ENCODE measurements at regions not wholly inside any gene's neighbourhood (a gene's known extent, or its start where the extent isn't known, plus 50 kb on each side); places are given as distances from the start of the nearest gene placed in this dataset.

DNA sequence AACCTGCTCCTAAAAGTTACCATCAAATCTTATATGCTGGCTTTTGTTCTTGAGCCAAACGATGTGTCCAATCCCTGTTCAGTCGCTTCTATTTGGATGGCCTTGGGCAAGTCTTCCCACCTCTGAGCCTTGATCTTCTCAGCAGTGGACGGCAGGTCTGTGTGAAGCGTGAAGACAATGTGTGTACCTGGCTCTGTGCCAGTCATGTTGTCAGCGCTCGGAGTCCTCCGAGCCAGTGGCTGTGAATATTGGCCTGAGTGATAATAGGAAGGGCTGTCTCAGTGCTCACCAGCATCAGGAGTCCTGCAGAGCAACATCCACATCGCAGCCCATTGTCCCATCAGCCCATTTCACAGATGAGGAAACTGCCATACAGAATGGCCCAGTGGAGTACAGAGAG, 219.0 kb downstream of the CDC5L start:
- DNase-seq (ENCODE audit: low read depth, low spot score): no peak

DNA sequence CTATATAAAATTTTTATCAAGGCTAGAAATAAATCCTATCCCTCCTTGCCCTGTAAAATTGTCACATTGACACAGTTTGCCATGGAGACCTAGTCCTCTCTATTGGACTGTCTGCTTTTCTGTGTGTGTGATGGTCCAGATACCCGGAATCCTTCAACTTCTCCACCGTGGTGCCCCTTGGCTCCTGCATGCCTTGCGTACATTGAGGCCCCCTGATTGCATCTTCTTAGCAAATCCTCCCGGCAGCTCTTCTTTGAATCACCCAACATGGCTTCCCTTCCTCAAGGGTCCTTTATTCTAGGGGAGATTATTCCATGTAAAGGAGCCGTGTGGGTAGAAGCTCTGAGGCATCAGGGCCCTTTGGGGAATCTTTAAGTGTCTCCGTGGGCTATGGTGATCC, 219.5 kb downstream of the CDC5L start:
- no peak for DNase-seq (ENCODE audit: low read depth, low spot score)

DNA sequence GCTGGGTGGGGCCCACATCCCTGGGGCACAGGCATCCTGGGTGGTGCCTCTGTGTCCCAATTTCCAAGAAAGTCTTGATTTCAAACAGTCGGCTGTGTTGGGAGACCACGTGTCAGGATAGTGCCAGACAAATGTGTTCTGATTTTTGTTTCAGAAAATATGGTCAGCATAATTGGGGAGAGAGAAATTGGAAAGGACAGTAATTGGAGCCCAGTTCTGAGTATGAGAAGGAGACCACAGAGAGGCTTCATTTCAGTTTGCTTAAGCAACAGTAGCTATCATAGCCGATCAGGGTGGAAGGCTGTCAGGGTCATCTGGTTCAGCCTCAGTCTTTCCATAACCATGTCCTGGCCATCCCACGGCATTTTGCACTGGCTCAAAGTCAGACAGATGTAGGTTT, 220.7 kb downstream of the CDC5L start:
- DNase-seq (ENCODE audit: low read depth, low spot score): no peak

DNA sequence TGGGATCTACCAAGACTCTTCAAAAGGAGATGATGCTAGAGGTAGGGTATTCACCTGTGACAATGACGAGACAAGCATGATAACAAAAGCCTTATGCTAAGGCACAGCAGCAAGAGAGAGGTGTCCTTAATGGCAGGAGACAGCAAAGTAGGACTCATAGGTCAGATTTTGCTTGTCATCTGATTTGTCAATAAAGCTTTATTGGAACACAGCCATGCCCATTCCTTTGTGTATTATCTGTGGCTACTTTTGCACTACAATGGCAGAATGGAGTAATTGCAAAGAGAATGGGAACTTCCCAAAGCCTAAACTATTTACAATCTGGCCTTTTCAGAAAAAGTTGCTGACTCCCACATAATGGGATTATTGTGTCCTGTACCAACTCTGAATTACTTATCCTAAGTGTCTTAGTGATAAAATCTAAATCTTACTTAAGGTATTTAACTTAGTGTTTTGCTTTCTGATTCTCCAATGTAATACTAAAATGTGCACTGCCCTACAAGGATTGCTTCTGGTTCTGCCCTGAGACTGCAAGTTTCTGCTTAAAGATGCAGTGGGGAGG, 221.6 kb downstream of the CDC5L start:
- no peak for DNase-seq (ENCODE audit: low read depth, low spot score)

DNA sequence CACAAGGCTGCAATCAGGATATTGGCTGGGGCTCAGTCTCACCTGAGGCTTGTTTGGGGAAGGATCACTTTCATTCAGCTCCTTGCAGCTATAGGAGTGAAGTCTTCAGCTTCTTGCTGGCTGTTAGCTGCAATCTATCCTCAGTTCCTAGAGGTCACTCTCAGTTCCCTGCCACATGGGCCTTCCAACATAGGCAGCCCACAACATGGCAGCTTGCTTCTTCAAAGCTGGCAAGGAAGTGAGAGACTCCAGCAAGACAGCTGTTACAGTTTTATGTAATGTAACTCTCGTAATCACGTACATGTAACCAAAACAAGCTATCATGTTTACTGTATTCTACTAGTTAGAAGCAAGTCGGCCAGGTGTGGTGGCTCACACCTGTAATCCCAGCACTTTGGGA, 226.9 kb downstream of the CDC5L start:
- DNase-seq (ENCODE audit: low read depth, low spot score): no peak

DNA sequence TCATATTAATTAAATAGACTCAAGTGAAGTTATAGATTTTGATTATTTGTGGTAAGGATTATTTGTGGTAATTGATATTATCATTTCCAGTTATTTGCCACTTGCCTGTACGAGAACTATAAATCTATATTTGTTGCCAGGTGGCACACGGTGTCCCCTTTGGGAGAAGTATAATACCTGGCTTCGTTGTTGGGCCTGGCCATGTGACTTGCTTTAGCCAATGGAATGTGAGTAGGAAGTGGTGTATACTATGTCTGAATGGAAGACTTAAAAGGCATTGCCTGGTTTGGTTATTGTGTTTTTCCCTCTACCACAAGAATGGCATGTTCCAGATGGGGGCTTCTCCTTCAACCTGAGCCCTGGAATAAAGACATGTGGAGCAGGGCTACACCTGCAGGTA, 228.1 kb downstream of the CDC5L start:
- no peak for DNase-seq (ENCODE audit: low read depth, low spot score)

DNA sequence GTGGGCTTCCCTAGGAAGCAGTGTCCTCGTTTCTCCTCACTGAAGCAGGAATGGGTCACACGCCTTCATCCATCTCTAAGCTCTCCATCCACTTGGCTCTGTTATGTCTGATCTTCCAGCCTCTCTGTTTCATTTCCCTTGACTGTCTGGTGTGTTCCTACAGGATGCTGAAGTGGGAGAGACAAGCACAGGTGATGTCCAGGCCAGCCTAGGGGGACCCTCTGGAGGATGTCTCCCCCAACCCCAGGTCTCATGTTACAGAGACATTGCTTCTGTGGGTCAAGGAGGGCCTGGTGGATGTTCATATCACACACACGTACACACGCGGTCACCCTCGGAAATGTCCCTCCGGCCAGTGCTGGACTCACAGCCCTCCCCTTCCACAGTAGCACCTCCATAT, 229.9 kb downstream of the CDC5L start:
- no peak for DNase-seq (ENCODE audit: low read depth, low spot score)

DNA sequence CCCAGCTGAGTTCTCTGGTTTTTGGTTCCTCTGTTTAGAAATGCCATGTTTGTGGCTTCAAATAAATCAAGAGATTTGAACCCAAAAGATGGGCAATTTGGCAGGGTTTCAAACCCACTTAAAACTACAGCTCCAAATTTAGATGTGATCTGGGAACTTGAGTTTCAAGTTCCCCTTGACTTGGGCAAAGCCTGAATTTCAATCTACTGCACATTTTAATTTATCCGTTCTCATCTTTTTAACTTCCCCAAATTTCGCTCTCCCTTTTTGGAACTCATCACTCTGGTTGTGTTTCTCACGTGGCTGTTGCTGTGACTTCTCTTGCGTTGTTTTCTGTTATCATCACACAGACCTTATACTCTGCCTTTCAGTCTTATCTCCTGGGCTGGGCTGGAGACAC, 230.9 kb downstream of the CDC5L start:
- no peak for DNase-seq (ENCODE audit: low read depth, low spot score)

DNA sequence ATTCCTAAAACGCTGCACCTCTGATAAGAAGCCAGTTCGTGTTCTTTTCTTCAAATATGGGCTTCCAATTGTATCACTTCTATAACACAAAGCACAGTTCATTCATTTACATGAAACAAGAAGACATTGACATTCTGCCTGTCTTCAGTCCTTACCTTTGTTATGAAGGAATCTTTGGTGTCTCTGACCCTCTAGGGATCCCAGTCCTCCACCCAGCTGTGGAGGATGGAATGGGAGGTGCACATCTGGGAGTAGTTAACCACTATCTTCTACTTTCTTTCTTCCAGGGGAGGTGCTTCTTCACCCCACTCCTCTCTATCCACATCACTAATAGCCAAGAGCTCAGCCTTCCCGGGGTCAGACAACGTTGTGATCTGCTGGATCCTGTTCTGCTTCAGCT, 233.4 kb downstream of the CDC5L start:
- DNase-seq (ENCODE audit: low read depth, low spot score): no peak

DNA sequence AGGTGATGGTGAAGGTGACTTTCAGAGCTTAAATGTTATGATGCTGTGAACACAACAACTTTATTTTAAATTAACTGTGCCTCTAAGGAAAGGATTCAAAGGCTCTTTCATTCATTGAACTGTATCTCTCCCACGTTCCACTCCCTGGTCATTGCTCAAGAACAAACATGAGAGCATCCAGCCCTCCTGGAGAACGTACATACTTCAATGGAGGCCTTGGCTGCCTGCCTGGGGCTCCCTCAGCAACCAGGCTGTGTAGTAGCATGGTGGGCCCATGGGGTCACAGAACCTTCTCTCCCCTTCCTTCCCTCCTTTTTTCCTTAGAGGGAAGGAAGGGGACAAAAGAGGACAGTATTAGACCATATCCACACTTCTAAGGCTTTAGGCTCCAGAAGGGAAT, 234.3 kb downstream of the CDC5L start:
- no peak for DNase-seq (ENCODE audit: low read depth, low spot score)

DNA sequence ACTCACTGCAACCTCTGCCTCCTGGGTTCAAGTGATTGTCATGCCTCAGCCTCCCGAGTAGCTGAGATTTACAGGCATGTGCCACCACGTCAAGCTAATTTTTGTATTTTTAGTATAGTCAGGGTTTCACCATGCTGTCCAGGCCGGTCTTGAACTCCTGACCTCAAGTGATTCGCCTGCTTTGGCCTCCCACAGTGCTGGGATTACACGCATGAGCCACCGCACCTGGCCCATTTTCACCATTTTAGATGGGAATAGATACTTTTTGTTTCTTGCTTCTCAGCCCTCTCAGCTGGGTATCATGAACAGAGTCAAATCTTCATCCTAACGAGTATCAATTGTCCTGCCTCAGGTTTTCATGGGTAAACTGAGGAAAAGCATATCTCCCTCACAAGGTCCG, 235.0 kb downstream of the CDC5L start:
- DNase-seq (ENCODE audit: low read depth, low spot score): no peak

DNA sequence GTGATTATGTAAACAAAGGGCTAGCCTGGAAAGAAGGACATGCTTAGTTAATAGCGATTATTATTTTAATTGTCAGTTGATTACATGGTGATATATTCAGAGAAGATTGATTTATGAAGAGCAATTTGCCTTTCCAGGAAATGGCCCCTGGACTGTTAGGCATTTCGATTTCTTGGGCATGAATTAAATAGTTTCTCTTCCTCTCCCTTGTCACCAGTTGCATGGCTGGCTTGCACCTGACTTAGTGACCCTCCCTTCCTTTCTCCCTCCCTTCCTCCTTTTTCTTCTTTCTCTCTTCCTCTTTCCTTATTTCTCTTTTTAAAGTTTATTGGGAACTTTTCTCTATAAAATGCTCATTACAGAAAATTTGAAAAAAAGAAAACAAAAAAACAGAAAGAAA, 235.4 kb downstream of the CDC5L start:
- DNase-seq (ENCODE audit: low read depth, low spot score): no peak

DNA sequence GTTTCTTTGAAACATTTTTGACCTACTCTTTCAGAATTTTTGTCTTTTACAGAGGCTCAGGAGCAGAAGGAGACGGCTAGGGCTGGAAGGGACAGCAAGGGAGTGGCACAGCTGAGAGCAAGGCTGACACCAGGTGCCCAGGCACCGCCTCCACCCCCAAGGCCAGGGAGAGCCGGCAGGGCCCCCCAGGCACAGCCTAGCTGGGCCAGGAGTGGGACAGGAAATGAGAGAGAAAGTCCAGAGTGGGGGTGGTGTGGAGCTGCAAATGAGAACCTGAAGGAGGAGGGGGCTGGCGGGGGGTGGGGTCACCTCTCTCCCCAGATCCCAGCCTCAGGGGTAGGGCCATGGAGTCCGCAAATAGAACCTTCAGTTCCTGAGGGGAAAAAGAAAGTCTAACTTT, 236.7 kb downstream of the CDC5L start:
- DNase-seq (ENCODE audit: low read depth, low spot score): no peak

DNA sequence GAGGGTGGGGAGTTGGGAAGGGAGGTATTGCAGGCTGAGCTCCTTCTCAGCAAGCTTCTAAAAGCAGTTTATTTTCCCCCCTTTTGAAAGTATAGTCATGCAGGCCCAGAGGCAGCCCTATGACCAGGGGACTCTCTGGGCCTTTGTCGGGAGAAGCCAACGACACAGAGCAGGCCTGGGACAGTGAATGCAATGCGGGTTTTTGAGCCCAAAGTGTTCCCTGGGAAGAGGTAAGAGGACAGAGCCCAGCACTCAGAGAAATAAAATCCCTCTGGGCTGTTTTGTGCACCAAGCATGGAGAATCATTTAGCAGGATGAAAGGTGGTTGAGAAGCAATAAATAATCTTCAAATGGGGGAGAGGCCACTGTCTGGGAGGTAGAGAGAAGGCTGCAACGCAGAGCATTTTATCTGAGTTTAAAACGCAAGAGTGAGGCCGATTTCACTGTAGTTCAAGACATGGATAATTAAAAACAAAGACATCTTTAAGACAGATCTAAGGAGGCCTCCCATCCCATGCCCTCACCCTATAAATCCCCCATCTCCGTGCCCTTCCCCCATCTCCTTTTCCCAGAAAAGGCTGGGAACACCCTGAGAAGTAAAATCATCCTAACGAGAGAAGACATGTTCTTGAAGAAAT, 237.5 kb downstream of the CDC5L start:
- DNase-seq (ENCODE audit: low read depth, low spot score): no peak

DNA sequence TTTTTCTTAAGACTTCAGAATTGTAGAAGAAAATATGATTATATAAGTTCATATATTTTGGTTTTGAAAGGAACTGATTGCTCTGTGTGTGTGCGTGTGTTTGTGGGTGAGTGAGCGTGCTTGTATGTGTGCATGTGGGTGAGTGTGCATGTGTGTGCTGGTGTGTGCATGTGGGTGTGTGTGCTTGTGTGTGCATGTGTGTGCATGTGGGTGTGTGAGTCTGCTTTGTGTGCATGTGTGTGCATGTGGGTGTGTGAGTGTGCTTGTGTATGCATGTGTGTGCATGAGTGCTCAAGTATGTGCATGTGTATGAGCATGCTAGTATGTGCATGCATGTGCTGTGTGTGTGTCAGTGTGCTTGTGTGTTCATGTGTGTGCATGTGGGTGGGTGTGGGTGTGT, 238.5 kb downstream of the CDC5L start:
- no peak for DNase-seq (ENCODE audit: low read depth, low spot score)

DNA sequence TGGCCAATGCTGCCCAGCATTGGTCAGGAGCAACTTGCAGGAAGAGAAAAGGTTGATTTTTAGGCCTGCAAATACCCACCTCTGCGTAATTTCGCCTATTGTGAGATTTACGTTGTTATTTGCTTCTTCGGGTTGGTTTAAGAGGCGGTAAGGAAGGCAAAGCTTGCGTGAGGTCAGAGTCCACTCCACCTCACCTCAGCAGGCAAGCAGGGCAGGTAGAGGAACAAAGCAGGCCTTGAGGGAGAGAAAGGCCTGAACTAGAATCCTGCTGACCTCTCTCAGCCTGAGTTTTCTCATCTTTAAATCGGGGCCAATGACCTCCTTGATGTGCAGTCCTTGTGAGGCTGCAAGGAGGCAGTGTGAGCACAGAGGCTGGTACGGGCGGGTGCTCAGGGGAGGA, 239.1 kb downstream of the CDC5L start:
- DNase-seq (ENCODE audit: low read depth, low spot score): no peak

DNA sequence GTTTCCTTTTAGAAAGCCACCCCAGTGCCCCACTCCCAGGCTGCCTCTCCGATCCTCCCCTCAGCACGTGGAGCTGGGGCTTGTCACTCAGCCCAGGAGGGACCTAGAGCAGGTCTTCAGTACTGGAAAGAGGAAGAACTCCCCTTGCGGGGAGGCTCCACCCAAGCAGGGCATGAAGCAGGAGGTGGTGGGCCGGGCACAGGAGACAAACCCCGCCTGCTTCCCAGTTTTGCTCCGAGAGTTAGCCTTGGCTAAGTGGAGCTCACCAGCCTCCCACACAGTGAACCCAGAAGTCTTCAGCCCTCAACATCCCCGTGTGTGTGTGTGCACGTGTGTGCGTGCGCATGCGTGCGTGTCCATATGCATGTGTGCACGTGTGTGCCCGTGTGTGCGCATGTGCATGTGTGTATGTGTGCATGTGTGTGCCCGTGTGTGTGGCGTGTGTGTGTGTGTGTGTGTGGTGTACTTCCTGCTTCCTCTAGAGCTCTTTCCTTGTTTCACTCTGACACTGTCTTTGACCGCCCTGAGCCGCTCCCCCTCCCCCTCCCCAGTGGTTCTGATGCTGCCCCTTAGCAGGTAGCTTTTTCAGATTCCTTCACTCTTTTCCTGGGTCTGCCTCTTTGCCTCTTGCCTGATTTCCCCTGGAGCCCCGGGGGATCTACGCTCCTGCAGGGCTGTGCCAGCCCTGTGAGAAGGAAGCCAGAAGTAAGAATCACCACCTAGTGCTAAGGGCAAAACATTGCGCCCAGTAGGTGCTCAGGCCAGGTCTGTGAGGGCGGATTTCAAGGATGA, 239.8 kb downstream of the CDC5L start:
- no peak for DNase-seq (ENCODE audit: low read depth, low spot score)

DNA sequence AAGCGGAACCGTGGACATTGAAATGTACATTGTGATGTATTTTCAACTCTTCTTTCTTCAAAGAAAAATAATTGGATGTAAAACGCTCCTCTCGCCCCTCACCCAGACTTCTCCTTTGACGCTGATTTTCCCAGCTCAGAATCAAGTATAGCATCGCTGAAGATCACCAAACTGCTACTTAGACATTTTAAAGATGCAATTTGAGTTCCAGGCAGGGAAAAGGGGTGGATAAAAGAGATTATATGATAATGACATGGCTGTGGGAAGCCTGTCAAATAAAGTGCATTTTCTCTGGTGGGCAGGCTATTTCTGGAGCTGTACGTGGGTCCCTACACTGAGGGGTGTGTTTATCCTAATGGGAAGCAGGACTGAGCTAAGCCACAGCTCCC, 240.4 kb downstream of the CDC5L start:
- no peak for DNase-seq (ENCODE audit: low read depth, low spot score)

DNA sequence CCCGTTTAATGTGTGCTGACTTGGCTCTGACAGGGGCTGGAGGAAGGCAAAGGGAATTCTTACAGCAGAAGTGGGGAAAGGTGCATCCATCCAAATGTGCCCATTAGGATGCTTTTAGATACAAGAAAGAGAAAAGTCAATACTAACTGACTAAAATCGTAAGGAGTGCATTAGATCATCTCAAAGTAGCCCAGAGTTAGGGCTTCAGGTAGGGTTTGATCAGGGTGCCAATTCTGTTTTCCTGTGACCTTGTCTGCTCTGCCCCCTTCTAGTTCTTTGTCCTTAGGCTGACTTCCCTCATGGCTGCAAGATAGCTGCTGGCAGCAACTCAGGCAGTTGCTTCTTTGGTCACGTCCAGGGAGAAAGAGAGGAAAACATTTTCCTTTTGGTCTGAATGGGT, 240.8 kb downstream of the CDC5L start:
- no peak for DNase-seq (ENCODE audit: low read depth, low spot score)

DNA sequence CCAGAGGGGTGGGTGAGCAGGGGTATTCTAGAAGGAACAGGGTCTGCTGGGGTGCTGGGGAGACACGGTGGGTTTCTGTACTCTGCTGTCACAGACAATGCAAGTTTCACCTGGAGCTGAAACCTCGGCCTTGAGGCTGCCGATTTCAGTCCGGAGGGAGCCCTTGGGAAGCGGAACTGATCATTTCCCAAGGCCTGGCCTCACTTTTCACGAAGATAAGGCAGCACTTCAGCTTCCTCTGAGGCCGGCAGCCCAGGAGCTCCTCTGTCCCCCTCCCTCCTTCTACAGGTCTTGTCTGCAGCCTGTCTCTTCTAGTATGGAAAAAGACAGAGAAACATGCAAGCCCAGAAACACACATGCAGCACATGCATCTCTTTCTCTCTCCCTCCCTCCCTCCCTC, 242.1 kb downstream of the CDC5L start:
- no peak for DNase-seq (ENCODE audit: low read depth, low spot score)

DNA sequence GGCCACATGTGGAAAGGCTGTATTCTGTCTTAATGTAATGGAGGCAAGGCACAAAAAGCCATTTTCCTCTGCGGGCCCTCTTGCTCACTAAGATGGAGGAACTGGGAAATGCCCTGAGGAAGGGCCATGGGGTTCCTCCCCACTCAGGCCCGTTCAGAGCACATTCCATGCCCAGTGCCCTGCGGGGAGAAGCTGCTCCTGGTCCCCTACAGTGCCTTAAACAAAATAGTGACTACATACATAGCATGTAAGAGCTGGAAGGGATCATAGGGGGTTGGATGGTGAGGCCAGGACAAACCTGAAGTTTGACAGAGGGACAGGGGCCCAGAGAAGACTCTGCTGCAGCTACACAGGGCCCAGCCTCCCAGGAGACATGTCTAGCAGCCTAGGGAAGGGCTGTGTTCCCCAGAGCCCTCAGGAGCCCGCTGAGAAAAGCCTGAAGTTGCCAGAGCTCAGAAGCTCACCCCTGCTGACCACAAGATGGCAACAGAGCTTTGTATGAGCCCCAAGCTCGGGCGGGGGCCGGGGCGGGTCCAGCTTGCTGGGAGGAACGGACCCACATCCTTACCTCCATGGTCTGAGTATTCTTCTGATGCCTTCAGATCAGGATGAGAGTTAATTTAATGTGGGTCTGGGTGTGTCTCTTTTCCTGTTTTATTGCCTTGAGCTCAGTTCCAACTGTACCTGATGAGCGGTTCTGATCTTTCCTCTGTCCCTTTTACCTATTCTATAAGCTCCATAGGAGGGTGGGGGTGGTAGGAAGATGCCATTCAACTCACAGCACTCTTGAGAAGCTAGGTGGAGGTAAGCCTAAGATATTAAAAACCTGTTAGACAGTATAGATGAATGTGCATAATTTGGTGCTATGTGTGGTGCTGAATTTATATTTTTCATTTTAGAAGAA, 242.9 kb downstream of the CDC5L start:
- DNase-seq (ENCODE audit: low read depth, low spot score): no peak

DNA sequence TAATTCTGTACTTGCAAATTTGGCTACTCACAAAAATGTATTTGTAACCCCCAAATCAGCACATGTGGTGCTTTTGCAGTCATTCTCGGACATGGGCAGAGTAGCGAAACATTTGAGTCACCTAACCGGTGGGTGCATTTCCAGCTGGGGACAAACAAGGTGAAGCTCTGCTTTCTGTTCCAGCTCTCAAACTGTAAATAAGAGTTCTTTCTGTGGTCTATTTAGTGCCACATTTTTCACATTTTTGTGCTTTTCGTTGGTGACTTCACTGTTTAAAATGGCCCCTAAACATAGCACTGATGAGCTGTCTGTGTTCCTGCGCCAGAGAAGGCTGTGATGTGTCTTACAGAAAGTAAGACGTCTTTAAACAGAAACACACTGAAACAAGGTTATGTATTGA, 244.5 kb downstream of the CDC5L start:
- DNase-seq (ENCODE audit: low read depth, low spot score): no peak

Data from pulmonary artery endothelial cell (primary cell).